Activated T-helper 2 cell treated with anti-CD3 and anti-CD28 coated beads, Interferon-gamma antibody, Interleukin-2, Interleukin-4, amounts not matched to agents 10 μg/mL and 5 μg/mL and 100 μg/mL, durations not matched to agents 14 hours and 24 hours and 36 hours (primary cell): ENCODE measurements at regions not wholly inside any gene's neighbourhood (a gene's known extent, or its start where the extent isn't known, plus 50 kb on each side); places are given as distances from the start of the nearest gene placed in this dataset.
"Not testable (repeated sequence)": the region's sequence is repeated elsewhere in the genome, so short reads cannot be mapped to it uniquely, and the experiment has no call there.

Source experiments
- DNase-seq: peaks from one replicate; pipeline ENCODE4 v3.0.0; 2021; ENCODE audit warnings: low spot score
- H3K27ac Mint-ChIP-seq: one replicate; pipeline ENCODE4 v1.8.0; 2021; ENCODE audit warnings: mixed read lengths
- H3K27me3 Mint-ChIP-seq: one replicate; pipeline ENCODE4 v1.8.0; 2021; ENCODE audit warnings: low read depth, mixed read lengths
- H3K36me3 Mint-ChIP-seq: one replicate; pipeline ENCODE4 v1.8.0; 2021; ENCODE audit warnings: low read depth, mixed read lengths
- H3K4me1 Mint-ChIP-seq: one replicate; pipeline ENCODE4 v1.8.0; 2021; ENCODE audit warnings: low read depth, mixed read lengths
- H3K4me3 Mint-ChIP-seq: one replicate; pipeline ENCODE4 v1.8.0; 2021; ENCODE audit warnings: low read depth, mild to moderate bottlenecking, moderate library complexity, mixed read lengths
- H3K9me3 Mint-ChIP-seq: one replicate; pipeline ENCODE4 v1.8.0; 2021; ENCODE audit warnings: mixed read lengths
- intact Hi-C: fragments of 100-400 bp; cut with micrococcal nuclease; formaldehyde crosslinking; loops from one replicate; pipeline ENCODE4 v1.15.1; 2023

GRCh38 chr20:10109641-10110040, 74.9 kb downstream of the ANKEF1 start:
- no peaks in the 10 kb centered on the region for H3K27me3 Mint-ChIP-seq

DNA sequence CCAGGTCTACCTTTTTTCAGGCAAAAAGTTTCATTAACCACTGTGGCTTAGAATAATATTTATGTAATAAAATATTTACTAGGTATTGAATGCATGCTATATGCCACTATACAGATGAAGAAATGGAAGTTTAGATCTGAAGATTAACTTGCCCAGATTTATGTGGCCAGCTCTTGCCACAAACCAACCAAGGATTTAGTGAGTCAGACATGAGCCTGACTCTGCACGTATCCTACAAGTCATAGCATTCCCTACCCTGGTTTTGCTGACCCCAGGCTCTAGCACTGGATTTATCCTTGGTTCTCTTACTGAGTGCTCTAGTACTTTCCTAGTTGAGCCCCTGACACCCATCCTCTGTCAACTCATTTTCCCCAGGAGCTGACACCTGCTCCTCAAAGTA, 75.4 kb downstream of the ANKEF1 start:
- Mint-ChIP-seq H3K9me3 (no peaks in the 10 kb centered on the region), H3K27me3 (no peaks in the 10 kb centered on the region), H3K4me3 (no peak overlapping the region), H3K36me3 (no peaks in the 10 kb centered on the region), H3K27ac (no peak overlapping the region), H3K4me1 (peaks cover 15% of the 10 kb centered on the region)
- intact Hi-C loops = loop anchor here (10.0 kb wide), 2 partner anchors 105 to 245 kb away; partner anchors contain the start of gene SNAP25
- no peak for DNase-seq

More at GRCh38 chr20:10109641-10110040, 74.9 kb downstream of the ANKEF1 start:
- no peak for DNase-seq
- Mint-ChIP-seq H3K4me1 (peaks cover 12% of the 10 kb centered on the region), H3K27ac (no peak overlapping the region), H3K4me3 (no peak overlapping the region), H3K36me3 (no peaks in the 10 kb centered on the region), H3K9me3 (no peaks in the 10 kb centered on the region)
- intact Hi-C loops = loop anchor here (10.0 kb wide), 2 partner anchors 105 to 245 kb away; partner anchors contain the start of gene SNAP25

- no peak for DNase-seq
- Mint-ChIP-seq H3K9me3 (no peaks in the 10 kb centered on the region), H3K27ac (no peak overlapping the region), H3K4me3 (no peak overlapping the region), H3K4me1 (peaks cover 19% of the 10 kb centered on the region), H3K27me3 (no peaks in the 10 kb centered on the region), H3K36me3 (no peaks in the 10 kb centered on the region)
- intact Hi-C loops = loop anchor here (10.0 kb wide), 2 partner anchors 103 to 243 kb away; partner anchors contain the start of gene SNAP25
Observed at GRCh38 chr20:10111139-10111958, 76.6 kb downstream of the ANKEF1 start.

- H3K9me3 Mint-ChIP-seq = no peaks in the 10 kb centered on the region
- H3K4me1 Mint-ChIP-seq = peaks cover 18% of the 10 kb centered on the region
- no peaks in the 10 kb centered on the region for H3K27me3 Mint-ChIP-seq
- H3K4me3 Mint-ChIP-seq = no peak overlapping the region
- intact Hi-C loops = loop anchor here (10.0 kb wide), 2 partner anchors 103 to 243 kb away; partner anchors contain the start of gene SNAP25
- no peak overlapping the region for H3K27ac Mint-ChIP-seq
- DNase-seq = no peak
- H3K36me3 Mint-ChIP-seq = no peaks in the 10 kb centered on the region
Observed at GRCh38 chr20:10111959-10112250, 77.1 kb downstream of the ANKEF1 start.

- Mint-ChIP-seq H3K27me3 (no peaks in the 10 kb centered on the region), H3K4me1 (peaks cover 18% of the 10 kb centered on the region), H3K27ac (no peak overlapping the region), H3K9me3 (no peaks in the 10 kb centered on the region), H3K4me3 (no peak overlapping the region), H3K36me3 (no peaks in the 10 kb centered on the region)
- intact Hi-C loops = loop anchor here (10.0 kb wide), 2 partner anchors 101 to 241 kb away; partner anchors contain the start of gene SNAP25
- DNase-seq = no peak
Observed at GRCh38 chr20:10113746-10114145, 79.0 kb downstream of the ANKEF1 start.

DNA sequence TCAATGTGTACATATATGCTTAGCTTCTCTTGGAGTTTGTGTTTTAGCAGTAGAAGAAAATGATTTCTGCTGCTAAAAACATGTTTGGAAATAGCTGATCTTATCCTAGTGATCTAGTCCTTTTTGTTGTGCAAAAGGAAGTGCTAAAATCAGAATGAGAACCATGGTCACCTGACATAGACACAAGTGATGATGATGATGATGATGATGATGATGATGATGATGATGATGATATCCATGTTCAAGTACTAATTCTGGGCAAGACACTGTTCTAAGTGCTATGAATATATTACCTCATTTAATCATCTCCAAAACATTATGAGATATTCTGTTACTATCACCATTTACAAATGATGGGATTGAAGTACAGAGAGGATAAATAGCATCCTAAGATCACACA, 79.8 kb downstream of the ANKEF1 start:
- intact Hi-C loops = loop anchor here (10.0 kb wide), 2 partner anchors 100 to 240 kb away; partner anchors contain the start of gene SNAP25

GRCh38 chr20:10115021-10115420, 80.2 kb downstream of the ANKEF1 start:
- H3K36me3 Mint-ChIP-seq = no peaks in the 10 kb centered on the region
- intact Hi-C loops = loop anchor here (10.0 kb wide), 2 partner anchors 100 to 240 kb away; partner anchors contain the start of gene SNAP25
- H3K27ac Mint-ChIP-seq = no peak overlapping the region

More for the DNA sequence above, 79.8 kb downstream of the ANKEF1 start:
- DNase-seq = no peak
- H3K27me3 Mint-ChIP-seq = no peaks in the 10 kb centered on the region
- H3K27ac Mint-ChIP-seq = no peak overlapping the region
- no peaks in the 10 kb centered on the region for H3K9me3 Mint-ChIP-seq
- H3K4me1 Mint-ChIP-seq = peaks cover 18% of the 10 kb centered on the region
- no peak overlapping the region for H3K4me3 Mint-ChIP-seq
- no peaks in the 10 kb centered on the region for H3K36me3 Mint-ChIP-seq

GRCh38 chr20:10119336-10119735, 84.5 kb downstream of the ANKEF1 start:
- Mint-ChIP-seq H3K9me3 (peaks cover 7% of the 10 kb centered on the region), H3K4me1 (peaks cover 12% of the 10 kb centered on the region), H3K27me3 (no peaks in the 10 kb centered on the region), H3K27ac (no peak overlapping the region), H3K4me3 (no peak overlapping the region), H3K36me3 (no peaks in the 10 kb centered on the region)
- no peak for DNase-seq
- intact Hi-C loops = loop anchor here (10.0 kb wide), 2 partner anchors 95 to 235 kb away; partner anchors contain the start of gene SNAP25

More at GRCh38 chr20:10115021-10115420, 80.2 kb downstream of the ANKEF1 start:
- DNase-seq = no peak
- H3K9me3 Mint-ChIP-seq = no peaks in the 10 kb centered on the region
- H3K27me3 Mint-ChIP-seq = no peaks in the 10 kb centered on the region
- H3K4me1 Mint-ChIP-seq = peaks cover 18% of the 10 kb centered on the region
- H3K4me3 Mint-ChIP-seq = no peak overlapping the region

DNA sequence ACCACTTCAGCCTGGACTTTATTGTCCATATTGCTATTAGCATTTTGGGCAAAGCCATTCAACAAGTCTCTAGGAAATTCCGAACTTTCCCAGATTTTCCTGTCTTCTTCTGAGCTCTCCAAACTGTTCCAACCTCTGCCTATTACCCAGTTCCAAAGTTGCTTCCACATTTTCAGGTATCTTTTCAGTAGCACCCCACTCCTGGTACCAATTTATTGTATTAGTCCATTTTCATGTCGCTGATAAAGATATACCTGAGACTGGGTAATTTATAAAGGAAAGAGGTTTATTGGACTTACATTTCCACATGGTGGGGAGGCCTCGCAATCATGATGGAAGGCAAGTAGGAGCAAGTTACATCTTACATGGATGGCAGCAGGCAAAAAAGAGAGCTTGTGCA, 90.1 kb downstream of the ANKEF1 start:
- H3K4me1 Mint-ChIP-seq, H3K4me3 Mint-ChIP-seq, H3K27me3 Mint-ChIP-seq, H3K36me3 Mint-ChIP-seq, DNase-seq, intact Hi-C loops, H3K27ac Mint-ChIP-seq: not testable (repeated sequence)
- peaks cover 25% of the 10 kb centered on the region for H3K9me3 Mint-ChIP-seq

DNA sequence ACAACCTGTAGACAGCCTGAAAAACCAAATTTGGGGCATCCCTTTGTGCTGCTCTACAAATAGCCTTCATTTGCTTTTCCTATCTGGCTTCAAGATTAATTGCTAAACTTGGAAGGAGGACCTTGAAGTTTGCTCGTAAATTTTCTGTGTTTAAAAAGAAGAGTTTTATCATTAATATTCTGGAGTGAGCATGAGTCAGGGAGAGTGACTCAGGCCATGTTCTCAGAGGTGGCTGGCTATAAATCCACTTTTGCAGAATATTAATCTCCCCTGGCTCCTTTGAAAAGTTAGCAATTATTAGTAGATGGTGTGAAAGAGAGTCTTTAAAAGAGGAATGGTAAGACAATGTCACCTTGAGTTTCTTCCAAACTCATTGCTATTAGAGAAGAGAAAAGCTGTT, 91.0 kb downstream of the ANKEF1 start:
- Mint-ChIP-seq H3K4me3 (no peak overlapping the region), H3K27me3 (no peaks in the 10 kb centered on the region), H3K4me1 (no peaks in the 10 kb centered on the region), H3K9me3 (peaks cover 25% of the 10 kb centered on the region), H3K27ac (no peak overlapping the region), H3K36me3 (no peaks in the 10 kb centered on the region)
- DNase-seq = no peak
- intact Hi-C loops = no loop called here

DNA sequence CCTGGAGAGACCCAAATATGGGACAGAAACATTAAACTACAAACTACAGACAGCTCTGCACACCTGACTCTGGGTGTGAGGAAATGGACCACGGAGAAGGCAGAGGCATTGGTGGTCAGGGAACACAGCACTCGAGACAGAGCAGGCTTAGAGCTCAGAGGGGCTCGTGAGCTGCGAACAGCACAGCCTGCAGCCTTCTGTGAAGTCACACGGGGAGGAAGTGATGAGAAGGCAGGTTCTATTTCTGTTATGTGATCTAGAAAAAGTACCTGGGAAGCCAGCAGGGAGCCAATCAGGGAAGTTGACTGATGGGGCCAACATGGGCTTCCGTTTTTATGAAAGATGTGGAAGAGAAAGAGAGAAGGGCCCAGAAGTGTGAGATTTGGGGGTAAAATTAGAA, 88.9 kb upstream of the SNAP25 start:
- no peaks in the 10 kb centered on the region for H3K4me1 Mint-ChIP-seq
- H3K4me3 Mint-ChIP-seq = no peak overlapping the region
- no peak overlapping the region for H3K27ac Mint-ChIP-seq
- H3K27me3 Mint-ChIP-seq = no peaks in the 10 kb centered on the region
- intact Hi-C loops = no loop called here
- H3K36me3 Mint-ChIP-seq = no peaks in the 10 kb centered on the region
- no peak for DNase-seq
- H3K9me3 Mint-ChIP-seq = peaks cover 14% of the 10 kb centered on the region

DNA sequence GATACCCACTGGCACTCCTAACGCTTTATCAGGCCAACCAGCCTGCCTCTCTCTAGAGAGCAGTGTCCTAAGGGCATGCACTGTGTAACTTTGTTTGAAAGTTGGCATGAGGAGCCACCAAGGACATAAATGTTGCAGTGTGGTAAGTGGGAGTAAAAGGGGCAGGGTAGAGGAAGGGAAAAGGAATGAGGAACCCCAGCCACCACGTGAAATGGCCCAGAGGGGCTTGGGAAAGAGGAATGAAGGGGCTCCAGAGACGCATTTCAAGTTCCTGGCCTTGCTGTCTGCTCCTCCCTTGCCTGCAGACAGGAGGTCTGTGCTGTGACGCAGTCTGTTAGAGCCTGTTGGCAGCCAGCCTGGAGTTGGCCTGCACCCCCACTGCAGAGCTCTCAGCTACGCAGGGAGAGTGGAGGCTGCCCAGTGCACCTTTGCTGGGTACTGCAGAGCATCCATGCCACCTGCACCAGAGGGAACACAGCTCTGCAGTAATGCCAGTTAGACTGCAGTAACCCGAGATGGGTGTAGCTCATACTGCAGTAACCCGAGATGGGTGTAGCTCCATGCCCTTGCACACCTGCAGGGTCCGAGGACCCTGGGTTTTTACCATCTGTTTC, 86.8 kb upstream of the SNAP25 start:
- no peak for DNase-seq
- Mint-ChIP-seq H3K36me3 (no peaks in the 10 kb centered on the region), H3K4me1 (no peaks in the 10 kb centered on the region), H3K4me3 (no peak overlapping the region), H3K9me3 (no peaks in the 10 kb centered on the region), H3K27ac (no peak overlapping the region), H3K27me3 (no peaks in the 10 kb centered on the region)
- intact Hi-C loops = no loop called here

DNA sequence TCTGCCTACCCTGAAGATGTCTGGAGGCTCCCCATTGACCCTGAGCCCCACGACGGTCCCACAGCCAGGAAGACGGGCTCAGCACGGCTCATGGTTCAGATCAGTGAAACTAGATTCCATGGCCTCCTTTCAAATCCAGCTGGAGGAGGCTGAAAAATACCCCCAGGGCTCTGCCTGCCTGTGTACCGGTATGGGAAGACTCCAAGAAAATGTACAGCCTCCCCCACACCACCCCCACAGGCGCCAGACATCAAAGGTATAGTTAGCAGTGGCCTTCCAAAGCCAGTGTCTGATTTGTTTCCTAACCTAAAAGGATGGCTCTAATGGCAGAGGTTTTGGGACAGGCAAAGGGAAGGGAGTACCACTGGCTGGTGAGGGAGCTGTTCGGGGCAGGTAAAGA, 86.2 kb upstream of the SNAP25 start:
- DNase-seq = no peak
- H3K9me3 Mint-ChIP-seq = no peaks in the 10 kb centered on the region
- H3K27me3 Mint-ChIP-seq = no peaks in the 10 kb centered on the region
- intact Hi-C loops = no loop called here
- H3K36me3 Mint-ChIP-seq = no peaks in the 10 kb centered on the region
- no peaks in the 10 kb centered on the region for H3K4me1 Mint-ChIP-seq
- no peak overlapping the region for H3K27ac Mint-ChIP-seq
- H3K4me3 Mint-ChIP-seq = no peak overlapping the region
